ENCODE measurements at regions not wholly inside any gene's neighbourhood (a gene's known extent, or its start where the extent isn't known, plus 50 kb on each side); places are given as distances from the start of the nearest gene placed in this dataset.

DNA sequence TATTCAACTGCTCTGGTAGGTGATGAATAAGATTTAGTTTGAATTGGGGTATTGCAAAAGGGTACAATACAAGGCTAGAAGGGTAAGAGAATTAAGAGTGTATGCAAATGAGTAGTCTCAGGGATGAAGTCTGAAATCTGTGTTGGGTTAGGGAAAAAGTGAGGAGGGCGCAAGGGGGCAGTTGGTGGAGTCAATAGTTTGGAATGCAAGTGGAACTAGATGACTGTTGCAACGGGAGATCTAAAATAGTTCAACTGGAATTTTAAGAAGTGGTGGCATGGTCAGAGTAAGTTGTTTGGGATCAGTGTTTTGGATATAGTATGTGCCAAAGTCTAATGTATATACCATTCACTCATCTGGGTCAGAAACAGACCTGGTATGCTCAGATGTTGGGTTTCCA is 329.6 kb downstream of the GJA1 start:
- DNase-seq (ENCODE audit: extremely low spot score in 2 of 2): no peak
- Histone ChIP-seq H3K9me3 (no peaks in the 10 kb centered on the region), H3K27ac (no peak overlapping the region), H3K4me1 (no peaks in the 10 kb centered on the region), H3K4me3 (no peak overlapping the region), H3K36me3 (no peaks in the 10 kb centered on the region), H3K27me3 (no peaks in the 10 kb centered on the region)
- intact Hi-C loops (cut with DNase I): no loop called here
- TF ChIP-seq, protein P1, sequence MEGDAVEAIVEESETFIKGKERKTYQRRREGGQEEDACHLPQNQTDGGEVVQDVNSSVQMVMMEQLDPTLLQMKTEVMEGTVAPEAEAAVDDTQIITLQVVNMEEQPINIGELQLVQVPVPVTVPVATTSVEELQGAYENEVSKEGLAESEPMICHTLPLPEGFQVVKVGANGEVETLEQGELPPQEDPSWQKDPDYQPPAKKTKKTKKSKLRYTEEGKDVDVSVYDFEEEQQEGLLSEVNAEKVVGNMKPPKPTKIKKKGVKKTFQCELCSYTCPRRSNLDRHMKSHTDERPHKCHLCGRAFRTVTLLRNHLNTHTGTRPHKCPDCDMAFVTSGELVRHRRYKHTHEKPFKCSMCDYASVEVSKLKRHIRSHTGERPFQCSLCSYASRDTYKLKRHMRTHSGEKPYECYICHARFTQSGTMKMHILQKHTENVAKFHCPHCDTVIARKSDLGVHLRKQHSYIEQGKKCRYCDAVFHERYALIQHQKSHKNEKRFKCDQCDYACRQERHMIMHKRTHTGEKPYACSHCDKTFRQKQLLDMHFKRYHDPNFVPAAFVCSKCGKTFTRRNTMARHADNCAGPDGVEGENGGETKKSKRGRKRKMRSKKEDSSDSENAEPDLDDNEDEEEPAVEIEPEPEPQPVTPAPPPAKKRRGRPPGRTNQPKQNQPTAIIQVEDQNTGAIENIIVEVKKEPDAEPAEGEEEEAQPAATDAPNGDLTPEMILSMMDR (IDR thresholded peaks at IDR 0.05): no peak
- TF ChIP-seq POLR2A (IDR thresholded peaks at IDR 0.05) (no peak), POLR2AphosphoS5 (IDR thresholded peaks at IDR 0.05; ENCODE audit: insufficient read depth in 1 of 2, low read depth in 1 of 2) (no peak)

DNA sequence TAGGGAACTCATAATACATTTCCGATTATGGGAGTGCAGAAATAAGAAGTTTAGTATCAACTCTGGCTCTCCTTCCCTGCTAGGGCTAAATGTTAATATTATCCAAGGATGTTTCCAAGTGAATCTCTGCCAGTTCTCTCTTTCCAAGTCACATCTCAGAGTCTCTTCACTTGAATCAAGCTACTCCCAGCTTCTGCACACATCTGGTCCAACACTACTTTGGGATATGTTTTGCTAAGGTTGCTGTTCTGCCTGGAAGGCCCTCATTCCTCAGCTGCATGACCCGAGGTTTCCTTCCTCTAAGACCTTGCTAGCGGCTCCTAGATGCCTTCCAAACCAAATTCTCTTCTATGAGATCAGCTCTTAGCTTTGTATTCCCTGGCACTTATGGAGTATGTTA is 331.8 kb downstream of the GJA1 start:
- no peak for DNase-seq (ENCODE audit: extremely low spot score in 2 of 2)
- Histone ChIP-seq H3K27me3 (no peaks in the 10 kb centered on the region), H3K27ac (no peak overlapping the region), H3K9me3 (no peaks in the 10 kb centered on the region), H3K36me3 (no peaks in the 10 kb centered on the region), H3K4me3 (no peak overlapping the region), H3K4me1 (no peaks in the 10 kb centered on the region)
- TF ChIP-seq, protein P1 (IDR thresholded peaks at IDR 0.05): no peak
- no peak for TF ChIP-seq POLR2AphosphoS5 (IDR thresholded peaks at IDR 0.05; ENCODE audit: insufficient read depth in 1 of 2, low read depth in 1 of 2)
- no peak for TF ChIP-seq POLR2A (IDR thresholded peaks at IDR 0.05)
- intact Hi-C loops (cut with DNase I): no loop called here

DNA sequence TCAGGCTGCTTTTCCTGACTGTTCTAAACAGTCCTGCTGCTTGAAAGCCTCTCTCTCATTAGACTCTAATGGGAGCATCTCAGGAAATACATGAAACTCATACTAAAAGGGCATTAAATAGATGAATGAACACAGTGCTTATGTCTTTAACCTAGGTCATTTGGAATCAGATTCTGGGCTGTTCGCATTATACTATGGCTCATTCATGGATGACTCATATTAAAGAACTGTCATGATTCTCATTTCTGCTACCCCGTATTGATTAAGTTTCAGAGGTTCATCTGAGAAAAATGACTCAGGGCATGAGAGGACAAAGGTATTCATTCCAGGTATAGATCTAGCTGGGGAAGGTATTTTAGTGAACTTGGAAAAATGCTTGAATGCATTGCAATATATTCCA is 335.5 kb downstream of the GJA1 start:
- Histone ChIP-seq H3K4me1 (no peaks in the 10 kb centered on the region), H3K27me3 (no peaks in the 10 kb centered on the region), H3K27ac (no peak overlapping the region), H3K36me3 (no peaks in the 10 kb centered on the region), H3K4me3 (no peak overlapping the region), H3K9me3 (no peaks in the 10 kb centered on the region)
- intact Hi-C loops (cut with DNase I): no loop called here
- TF ChIP-seq, protein P1 (IDR thresholded peaks at IDR 0.05): no peak
- no peak for TF ChIP-seq POLR2AphosphoS5 (IDR thresholded peaks at IDR 0.05; ENCODE audit: insufficient read depth in 1 of 2, low read depth in 1 of 2)
- no peak for TF ChIP-seq POLR2A (IDR thresholded peaks at IDR 0.05)
- no peak for DNase-seq (ENCODE audit: extremely low spot score in 2 of 2)

DNA sequence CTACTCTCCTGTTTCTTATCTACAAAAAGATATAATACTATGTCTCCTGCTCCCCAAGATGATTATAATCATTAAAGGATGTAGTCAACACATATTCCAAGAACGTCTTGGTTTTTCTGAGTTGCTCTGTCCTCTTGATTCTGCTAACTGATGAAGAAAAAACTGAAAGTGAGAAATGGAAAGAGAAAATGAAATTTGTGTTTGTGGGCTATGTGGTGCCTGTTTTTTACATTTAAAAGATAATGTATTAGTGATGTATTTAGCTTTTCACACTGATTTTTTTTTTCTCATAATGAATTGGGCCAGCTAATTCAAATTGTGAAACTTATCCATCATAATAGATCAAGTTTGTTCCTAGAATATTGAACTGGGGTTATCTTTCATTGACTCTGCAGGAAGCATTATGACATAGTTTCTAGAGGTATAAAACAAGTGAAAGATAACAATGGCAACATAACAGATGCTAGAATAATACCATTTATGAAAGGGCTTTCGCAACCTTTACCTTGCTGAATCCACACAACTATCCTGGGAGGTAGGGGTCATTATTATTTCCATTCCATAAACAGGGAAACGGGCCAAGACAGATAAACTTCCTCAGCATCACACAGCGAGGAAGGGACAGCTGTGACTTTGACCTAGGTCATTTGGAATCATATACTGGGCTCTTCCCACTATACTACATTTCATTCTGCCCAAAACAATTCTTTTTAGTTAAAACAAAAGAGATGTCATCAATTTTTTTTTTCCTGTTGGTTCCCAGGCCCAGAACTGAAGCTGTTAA is 336.7 kb downstream of the GJA1 start:
- Histone ChIP-seq H3K9me3 (no peaks in the 10 kb centered on the region), H3K27ac (no peak overlapping the region), H3K4me3 (no peak overlapping the region), H3K4me1 (no peaks in the 10 kb centered on the region), H3K27me3 (no peaks in the 10 kb centered on the region), H3K36me3 (no peaks in the 10 kb centered on the region)
- no peak for DNase-seq (ENCODE audit: extremely low spot score in 2 of 2)
- TF ChIP-seq POLR2AphosphoS5 (IDR thresholded peaks at IDR 0.05; ENCODE audit: insufficient read depth in 1 of 2, low read depth in 1 of 2): no peak
- TF ChIP-seq, protein P1 (IDR thresholded peaks at IDR 0.05): no peak
- TF ChIP-seq POLR2A (IDR thresholded peaks at IDR 0.05): no peak
- intact Hi-C loops (cut with DNase I): no loop called here

DNA sequence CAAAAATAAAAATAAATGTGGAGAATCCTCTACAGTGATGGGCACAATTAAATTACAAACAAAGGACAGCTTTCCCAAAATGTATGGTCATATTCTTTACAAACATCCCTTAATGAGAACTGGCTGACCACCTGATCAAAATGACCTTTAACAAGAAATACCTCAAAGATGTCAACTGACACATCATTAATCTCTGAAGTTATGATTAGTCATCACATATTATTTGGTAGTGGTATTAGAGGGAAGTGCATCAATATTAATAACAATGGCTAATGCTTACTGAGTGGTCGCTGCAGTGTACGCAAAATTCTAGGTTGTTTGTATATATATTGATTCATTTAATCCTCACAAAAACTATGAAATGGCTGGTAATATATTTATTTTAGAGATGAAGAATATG is 340.6 kb downstream of the GJA1 start:
- Histone ChIP-seq H3K4me3 (no peak overlapping the region), H3K27me3 (no peaks in the 10 kb centered on the region), H3K4me1 (peaks cover 11% of the 10 kb centered on the region), H3K36me3 (no peaks in the 10 kb centered on the region), H3K27ac (no peak overlapping the region), H3K9me3 (no peaks in the 10 kb centered on the region)
- intact Hi-C loops (cut with DNase I): no loop called here
- TF ChIP-seq POLR2A (IDR thresholded peaks at IDR 0.05) (no peak), POLR2AphosphoS5 (IDR thresholded peaks at IDR 0.05; ENCODE audit: insufficient read depth in 1 of 2, low read depth in 1 of 2) (no peak)
- TF ChIP-seq, protein P1 (IDR thresholded peaks at IDR 0.05): no peak
- no peak for DNase-seq (ENCODE audit: extremely low spot score in 2 of 2)

Data from vagina (tissue), 2 donors.